Stimulated activated CD8-positive, alpha-beta memory T cell treated with anti-CD3 and anti-CD28 coated beads, Interleukin-2, amount 100 ng/mL, for 1 hour (primary cell): ENCODE measurements at regions not wholly inside any gene's neighbourhood (a gene's known extent, or its start where the extent isn't known, plus 50 kb on each side); places are given as distances from the start of the nearest gene placed in this dataset.

ENCODE experiments used
- DNase-seq, 2 donors: peaks; one replicate each; pipeline ENCODE4 v3.0.0-alpha.2; 2020; ENCODE audit warnings: low read depth in 2 of 2

DNA sequence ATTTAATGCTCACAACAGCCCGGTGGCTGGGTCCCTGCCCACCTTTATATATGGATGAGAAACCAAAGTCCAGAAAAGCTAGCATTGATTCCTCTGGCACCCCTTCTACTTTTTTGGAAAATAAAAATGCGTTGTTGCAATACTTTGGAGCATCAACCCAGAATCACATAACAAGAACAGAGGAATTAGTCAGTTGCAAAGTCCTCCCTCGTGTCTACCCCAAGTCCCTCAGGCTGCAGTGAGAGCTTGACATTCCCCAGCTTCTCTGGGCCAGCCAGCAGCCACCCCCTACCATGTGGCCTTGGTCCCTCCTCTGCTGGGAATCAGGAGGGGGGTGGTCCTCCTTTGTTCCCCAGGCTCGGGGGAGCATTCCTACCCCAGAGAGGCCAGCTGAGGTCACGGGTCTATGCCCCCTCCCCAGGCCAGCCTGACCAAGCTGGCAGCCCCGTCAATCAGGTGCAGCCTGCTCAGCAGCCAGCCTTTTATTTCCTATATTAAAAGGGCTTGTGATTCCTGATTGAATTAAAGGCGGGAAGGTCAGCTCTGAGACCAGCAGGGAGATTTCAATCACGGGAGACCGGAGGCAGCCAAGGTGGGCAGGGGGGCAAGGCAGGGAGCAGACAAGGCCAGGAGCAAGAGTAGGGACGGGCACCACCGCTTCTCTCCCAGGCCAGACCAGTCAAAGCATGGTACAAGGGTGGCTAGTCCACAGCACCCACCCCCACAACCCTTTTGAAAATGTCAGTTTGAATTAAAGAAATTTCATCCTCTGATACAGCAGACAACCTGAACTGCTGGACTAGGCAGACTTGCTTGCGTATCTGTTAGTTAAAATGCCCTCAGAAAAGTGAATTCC, 158.9 kb downstream of the MRPL14 start:
- no peak for DNase-seq

DNA sequence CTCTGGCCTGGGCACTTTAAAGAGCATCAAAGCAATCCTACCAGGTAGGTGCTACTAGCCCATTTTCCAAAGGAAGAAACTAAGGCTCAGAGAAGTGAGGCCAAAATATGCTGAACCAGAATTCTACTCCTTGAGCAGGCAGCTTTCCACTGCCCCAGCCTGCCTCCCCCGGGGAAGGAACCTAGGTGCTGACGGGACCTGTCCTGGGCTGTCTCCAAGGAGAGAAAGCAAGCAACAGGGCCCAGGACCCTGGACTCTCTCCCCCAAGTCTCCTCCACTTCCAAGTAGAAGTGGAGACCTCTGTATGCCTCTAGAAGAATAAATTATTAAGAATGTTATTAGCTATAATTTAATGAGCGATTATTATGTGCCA, 159.5 kb downstream of the MRPL14 start:
- no peak for DNase-seq

DNA sequence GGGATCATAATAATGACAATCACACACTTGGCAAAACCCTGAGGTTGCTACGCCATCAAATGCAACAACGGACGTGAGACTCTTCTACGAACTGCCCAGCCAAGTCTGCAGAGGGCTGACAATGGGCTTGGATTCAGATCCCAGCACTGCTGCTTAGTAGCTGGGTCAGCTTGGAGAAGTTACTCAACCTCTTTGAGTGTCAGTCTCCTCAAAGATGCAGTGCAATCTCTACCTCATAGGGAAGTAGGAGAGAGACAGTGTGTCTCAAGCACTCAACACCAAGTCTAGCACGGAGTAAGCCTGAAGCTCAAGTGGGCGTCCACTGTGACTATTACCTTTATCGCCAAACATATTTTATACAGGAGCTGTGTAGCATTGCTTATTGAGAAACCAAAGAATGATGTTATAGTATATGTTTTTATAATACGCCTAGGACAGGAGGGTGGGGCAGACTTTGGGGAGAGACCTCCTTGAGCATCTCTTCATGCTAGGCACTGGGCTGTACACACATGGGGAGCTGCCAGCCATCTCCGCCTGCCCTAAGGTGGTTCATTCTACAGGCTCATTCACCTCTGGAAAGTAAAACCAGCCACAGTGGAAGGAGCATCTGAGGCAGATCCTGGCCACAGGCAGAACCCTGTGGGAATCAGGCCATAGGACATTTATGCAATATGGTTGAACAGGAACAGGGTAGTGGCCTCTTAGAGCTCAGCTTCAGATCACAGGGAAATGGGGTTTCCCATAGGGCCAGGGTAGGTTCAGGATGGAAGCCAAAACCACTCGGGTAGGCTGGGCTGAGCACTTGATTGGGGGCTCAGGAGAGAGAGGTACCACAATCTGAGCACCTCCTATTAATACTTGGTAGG, 160.2 kb downstream of the MRPL14 start:
- no peak for DNase-seq

DNA sequence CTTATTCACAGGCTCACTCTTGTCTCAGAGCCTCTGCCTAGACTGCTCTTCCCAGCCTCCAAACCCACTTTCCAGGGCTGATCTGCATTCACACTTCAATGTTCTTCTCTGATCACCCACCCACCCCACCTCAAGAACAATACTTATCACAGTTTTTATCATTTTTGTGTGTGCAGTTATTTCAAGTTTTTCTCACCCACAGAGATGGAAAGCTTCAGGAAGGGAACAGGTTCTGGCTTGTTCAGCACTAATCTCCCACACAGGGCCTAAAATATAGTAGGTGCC, 160.9 kb downstream of the MRPL14 start:
- no peak for DNase-seq

DNA sequence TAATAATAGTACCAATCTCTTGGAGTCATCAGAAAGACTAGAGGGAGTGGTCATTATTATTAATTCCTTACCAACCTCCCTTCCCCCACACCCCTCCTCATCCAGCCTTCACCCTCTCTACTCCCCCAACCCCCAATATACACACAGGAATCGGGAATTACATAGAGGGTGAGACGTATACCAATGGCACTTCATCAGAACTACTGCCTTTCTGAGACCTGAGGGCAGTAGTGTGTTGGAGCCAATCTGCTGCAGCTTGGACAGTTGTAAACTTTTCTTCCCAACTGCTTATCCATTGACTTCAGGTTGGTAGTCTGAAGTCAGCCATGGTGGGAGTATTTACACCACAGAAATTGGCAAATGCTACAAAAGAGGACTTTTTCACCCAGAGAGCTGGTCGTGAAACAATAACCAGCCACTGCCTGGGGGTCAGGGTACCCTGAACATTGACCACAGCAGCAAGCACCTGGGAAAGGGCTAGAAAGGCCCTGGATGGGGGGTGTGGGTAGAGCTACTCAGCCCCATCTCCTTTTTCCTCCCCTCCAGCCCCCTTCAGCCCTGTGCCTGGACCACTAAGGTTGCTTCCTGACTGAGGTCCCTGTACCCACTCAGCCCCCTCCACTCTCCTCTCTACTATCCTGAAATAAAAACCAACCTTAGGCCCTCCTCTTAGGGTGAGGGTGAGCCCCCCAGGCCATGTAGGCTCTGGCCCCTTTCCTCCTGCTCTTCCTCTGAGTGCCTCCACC, 161.5 kb downstream of the MRPL14 start:
- DNase-seq, result no peak

GRCh38 chr6:43964659-43965570, 162.3 kb downstream of the MRPL14 start:
- DNase-seq, result no peak

DNA sequence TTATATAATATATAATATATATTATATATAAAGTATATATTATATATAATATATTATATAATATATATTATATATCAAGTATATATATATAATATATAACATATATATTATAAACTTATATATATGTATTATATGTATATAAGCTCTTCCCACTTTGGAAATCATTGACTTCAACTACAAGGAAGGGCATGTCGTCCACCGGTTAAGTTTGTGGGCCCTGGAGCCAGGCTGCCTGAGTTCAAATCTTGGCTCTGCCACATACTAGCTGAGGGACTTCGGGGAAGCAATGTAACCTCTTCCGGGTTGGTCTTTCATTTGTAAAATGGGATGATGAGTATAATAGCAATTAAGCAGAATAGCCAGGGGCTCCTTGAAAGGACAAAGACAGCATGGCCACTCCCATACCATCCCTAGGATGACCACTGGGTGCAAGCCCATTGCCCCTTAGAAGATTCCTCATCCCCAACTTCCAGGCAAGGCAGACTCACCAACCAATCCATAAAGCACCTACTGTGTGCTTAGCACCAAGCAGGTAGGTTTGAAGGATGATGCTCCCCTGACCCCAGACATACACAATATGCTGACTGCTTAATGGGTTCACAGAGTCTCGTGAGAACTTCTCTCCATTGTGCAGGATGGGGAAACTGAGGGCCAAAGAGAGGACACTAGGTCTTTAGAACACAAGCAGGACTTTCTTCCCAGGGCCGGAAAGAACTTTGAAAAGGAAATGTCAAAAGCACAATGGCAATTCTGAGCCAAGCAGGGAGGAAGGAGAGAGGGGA, 163.2 kb downstream of the MRPL14 start:
- no peak for DNase-seq

DNA sequence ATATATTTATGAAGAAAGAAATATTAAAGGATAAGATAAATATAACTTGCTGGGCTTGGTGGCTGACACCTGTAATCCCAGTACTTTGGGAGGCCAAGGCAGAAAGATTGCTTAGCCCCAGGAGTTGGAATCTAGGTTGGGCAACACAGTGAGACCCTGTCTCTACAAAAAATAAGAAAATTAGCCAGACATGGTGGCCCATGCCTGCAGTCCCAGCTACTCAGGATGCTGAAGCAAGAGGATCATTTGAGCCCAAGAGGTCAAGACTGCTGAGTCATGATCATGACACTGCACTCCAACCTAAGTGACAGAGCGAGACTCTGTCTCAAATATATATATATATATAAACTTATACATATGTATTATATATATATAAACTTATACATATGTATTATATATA, 164.0 kb downstream of the MRPL14 start:
- DNase-seq, result no peak

DNA sequence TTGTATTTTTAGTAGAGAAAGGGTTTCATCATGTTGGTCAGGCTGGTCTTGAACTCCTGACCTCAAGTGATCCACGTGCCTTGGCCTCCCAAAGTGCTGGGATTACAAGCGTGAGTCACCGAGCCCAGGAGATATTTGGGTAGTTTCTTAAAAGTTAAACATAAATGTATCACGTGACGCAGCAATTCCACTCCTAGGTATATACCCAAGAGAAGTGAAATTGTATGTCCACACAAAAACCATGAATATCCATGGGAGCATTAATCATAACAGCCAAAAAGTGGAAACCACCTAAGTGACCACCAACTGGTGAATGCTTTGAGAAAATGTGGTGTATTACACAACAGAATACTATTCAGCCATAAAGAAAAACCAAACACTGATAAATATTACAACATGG, 164.8 kb downstream of the MRPL14 start:
- no peak for DNase-seq

DNA sequence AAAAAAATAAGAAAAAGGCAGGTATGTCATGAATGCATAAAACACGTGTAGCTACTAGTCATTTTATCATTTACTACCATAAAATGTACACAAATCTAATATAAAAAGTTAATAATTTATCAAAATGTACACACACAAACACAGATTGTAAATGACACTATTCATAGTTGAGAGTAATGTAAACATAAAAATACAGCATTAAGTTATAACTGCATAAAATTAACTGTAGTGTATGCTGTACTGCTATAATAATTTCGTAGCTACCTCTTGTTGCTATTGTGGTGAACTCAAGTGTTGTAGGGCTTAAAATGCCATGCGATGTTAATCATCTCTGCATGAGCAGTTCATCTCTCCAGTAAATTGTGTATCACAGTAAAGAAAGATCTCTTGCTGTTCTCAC, 170.0 kb downstream of the MRPL14 start:
- DNase-seq, result no peak

GRCh38 chr6:43956478-43956877, 170.8 kb downstream of the MRPL14 start:
- DNase-seq, result no peak

DNA sequence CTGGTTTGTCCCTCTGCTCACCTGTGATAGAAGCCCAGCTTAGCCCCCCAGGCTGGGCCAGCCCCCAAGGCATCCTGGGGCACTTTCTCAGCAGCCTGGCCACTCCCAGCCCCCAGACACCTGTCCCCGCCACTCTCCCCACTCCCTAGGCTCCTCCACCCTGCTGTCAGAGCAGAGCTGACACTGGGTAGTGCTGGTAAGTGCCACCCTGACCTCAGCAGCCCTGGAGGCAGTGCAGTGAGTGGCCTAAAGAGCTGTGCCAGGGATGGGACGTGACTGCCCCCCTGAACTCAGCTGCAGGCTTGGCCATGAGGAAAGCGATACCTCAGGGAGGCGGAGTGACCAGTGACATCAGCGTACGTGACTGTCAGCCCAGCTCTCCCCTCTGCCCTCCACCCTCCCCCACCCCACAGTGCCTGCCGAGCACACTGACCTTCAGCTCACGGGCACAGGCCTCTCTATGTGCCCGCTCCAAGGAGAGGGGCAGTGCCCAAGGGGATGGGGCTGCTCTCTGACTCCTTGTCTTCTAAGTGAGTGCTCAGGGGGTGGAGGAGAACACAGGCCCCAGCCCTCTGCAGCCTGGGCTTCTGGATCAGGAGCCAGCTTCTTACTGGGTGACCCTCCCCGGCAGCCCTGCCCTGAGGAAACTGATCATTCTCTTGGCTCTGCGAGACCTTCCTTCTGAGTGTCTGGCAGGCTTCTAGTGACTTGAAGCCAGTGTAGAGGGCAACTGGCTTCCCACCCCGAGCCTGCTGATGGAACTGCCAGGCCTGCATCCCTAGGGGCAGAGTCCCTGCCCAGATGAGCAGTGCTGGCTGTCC, 172.7 kb downstream of the MRPL14 start:
- DNase-seq, result no peak

- DNase-seq, result no peak
Measured at GRCh38 chr6:43953794-43954310, 173.4 kb downstream of the MRPL14 start.

- no peak for DNase-seq
Measured at GRCh38 chr6:43953256-43953655, 174.0 kb downstream of the MRPL14 start.

- no peak for DNase-seq
Measured at GRCh38 chr6:43952746-43953145, 174.5 kb downstream of the MRPL14 start.

DNA sequence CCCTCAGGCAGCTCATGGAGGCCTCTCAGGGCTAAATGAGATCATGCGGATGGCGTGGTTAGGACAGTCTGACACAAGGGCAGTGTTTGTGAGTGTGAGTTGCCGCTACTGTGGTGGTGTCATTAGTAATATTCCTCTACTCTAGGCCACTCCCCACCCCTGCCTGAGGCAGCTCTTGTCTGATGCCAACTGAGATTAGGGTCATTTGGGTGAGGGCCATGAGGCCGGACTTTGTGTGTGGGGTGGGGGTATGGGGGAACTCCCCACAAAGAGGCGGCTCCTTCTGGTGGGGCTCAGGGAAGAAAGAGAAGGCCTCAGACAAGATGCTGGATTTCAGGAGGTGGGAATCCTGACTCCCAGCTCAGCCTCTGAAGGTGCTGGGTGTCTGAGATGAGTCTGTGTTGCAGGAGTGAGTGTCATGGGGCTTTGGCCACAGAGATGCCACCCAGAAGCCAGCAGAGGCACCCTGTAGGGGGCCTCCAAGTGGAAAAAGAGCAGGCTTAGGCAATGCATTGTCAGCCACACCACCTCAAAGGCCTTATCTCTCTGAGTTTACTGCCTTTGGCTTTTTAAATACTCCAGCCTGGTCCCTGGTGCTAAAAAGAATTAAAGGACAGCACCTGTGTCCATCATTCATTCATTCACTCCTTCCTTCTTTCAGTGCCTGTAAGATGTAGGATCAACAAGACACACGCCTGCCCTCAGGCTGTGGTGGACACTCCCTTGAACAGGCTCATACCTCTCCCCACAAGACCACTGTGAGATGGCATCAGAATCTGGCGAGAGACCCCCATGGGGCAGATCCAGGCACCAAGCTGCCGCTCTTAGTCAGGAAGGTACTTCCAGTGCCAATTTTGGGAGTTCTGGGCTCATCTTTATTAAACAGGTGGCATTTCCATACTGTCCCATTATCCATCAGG, 175.2 kb downstream of the MRPL14 start:
- DNase-seq, result no peak

DNA sequence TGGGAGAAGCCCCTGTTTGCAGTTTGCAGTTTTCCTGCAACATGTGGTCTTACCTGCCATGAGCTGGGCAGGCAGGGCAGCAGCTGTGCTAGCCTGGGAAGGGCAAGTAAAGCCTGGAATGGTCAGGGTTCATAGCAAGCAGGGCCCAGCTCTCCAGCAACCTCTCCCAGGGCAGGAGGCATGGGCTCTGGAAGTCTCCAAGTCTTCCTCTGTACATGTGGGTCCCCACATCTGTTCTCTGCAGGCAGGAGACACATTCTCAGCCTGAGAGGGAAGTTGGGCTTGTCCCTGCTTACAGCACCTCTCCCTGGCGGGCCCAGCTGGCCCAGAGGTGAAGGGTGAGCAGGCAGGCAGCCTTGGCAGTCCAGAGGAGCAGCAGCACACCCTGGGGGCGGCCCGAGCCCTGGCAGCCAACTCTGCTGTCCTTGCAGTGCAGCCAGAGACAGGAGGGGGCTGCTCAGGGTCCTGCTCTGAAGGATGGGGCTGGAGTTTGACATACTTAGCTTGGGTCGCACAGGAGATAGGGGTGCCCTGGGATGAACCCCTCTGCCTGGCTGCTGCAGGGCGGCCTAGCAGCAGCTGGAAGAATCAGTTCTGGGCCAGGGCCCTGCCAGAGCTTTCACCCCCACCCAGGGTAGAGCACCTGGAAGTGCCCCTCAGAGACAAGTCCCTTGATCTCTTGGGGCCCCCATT, 176.0 kb downstream of the MRPL14 start:
- DNase-seq, result no peak

DNA sequence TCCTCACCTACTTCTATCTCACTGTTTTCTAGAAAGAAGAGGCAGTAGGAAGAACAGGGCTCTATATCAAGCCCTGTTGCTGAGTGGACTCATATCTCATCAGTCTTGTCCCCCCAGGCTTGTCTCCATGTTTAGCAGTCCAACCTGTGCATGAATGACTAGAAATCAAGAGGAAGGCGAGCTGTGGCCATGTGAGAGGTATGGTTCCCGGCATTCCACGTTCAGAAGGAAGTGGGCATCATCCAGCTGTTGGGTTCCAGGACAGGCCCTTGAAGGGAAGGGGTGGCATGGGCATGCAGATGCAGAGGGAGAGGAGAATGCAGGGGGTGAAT, 176.6 kb downstream of the MRPL14 start:
- DNase-seq, result no peak
